Stomach (tissue), 4 donors: ENCODE measurements at regions not wholly inside any gene's neighbourhood (a gene's known extent, or its start where the extent isn't known, plus 50 kb on each side); places are given as distances from the start of the nearest gene placed in this dataset.

Experiments
- EP300 ChIP-seq: sonication (generic); formaldehyde crosslinking; IDR thresholded peaks from one replicate; pipeline ENCODE4 v1.6.1; 2017; ENCODE audit warnings: antibody characterized with exemption
- POLR2A ChIP-seq, 4 donors: fragments of 450-650 bp; IDR thresholded peaks; one replicate each; pipeline ENCODE4 v1.6.1; 2016; ENCODE audit warnings: antibody characterized with exemption in 4 of 4, control low read depth in 2 of 4, mild to moderate bottlenecking in 1 of 4, moderate library complexity in 1 of 4
- POLR2AphosphoS5 ChIP-seq, 3 donors: sonication (generic); formaldehyde crosslinking; IDR thresholded peaks; one replicate each; pipeline ENCODE4 v1.6.1; 2016; ENCODE audit warnings: antibody characterized with exemption in 3 of 3
- TF ChIP-seq, protein P1 (sequence below), 7 experiments: fragments of 450-650 bp in 4 of 7; fragments of 200-600 bp in 3 of 7; sonication (generic) in 3 of 7; IDR thresholded peaks; one replicate each; pipeline ENCODE4 v1.5.1; 2016 to 2019; ENCODE audit warnings: antibody characterized with exemption in 7 of 7, control low read depth in 2 of 7, mild to moderate bottlenecking in 1 of 7

DNA sequence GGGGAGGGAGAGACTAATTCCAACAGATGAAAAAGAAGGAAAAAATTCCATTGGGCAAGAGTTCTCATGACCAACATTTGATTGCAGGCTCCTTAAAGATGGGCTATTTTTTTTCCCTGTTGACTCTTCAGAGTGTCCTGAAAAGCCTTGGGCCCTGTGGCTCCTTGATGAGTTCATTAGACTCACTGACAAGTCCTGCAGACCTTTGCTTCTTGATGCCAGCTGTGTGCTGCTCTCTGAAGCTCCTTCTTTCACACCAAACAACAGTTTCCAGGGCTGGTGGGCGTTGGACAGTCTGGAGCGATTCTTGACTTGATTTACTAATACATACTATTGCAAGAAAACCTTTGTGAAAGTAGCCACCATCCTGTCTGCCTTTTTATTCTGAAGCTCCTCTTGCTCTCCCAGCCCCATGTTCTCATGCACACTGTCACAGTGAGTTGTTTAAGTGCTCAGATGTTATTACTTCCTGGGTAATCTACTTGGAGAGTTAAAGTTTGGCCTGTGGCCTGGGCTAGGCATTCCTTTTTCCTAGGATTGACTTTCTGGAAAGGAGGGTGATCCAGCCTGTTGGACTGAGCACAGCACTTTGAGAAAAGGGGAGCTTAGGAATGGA, 250.3 kb downstream of the PTEN start:
- TF ChIP-seq, protein P1, sequence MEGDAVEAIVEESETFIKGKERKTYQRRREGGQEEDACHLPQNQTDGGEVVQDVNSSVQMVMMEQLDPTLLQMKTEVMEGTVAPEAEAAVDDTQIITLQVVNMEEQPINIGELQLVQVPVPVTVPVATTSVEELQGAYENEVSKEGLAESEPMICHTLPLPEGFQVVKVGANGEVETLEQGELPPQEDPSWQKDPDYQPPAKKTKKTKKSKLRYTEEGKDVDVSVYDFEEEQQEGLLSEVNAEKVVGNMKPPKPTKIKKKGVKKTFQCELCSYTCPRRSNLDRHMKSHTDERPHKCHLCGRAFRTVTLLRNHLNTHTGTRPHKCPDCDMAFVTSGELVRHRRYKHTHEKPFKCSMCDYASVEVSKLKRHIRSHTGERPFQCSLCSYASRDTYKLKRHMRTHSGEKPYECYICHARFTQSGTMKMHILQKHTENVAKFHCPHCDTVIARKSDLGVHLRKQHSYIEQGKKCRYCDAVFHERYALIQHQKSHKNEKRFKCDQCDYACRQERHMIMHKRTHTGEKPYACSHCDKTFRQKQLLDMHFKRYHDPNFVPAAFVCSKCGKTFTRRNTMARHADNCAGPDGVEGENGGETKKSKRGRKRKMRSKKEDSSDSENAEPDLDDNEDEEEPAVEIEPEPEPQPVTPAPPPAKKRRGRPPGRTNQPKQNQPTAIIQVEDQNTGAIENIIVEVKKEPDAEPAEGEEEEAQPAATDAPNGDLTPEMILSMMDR (IDR thresholded peaks at IDR 0.05) = no peak
- no peak for TF ChIP-seq POLR2AphosphoS5 (IDR thresholded peaks at IDR 0.05)
- TF ChIP-seq POLR2A (IDR thresholded peaks at IDR 0.05) = no peak
- no peak for TF ChIP-seq EP300
